ENCODE measurements at regions not wholly inside any gene's neighbourhood (a gene's known extent, or its start where the extent isn't known, plus 50 kb on each side); places are given as distances from the start of the nearest gene placed in this dataset.

GRCh38 chr10:20631229-20631628 lies 265.9 kb downstream of the NEBL start:
- H3K9me3 ChIP-seq (ENCODE audit: control insufficient read depth, insufficient read depth, low read depth, low read length): no peaks in the 10 kb centered on the region
- no peaks in the 10 kb centered on the region for H3K36me3 ChIP-seq (ENCODE audit: control insufficient read depth, insufficient read depth, low read length)
- no peak overlapping the region for H3K4me3 ChIP-seq (ENCODE audit: low read depth, low read length)
- no peak overlapping the region for H3K9ac ChIP-seq (ENCODE audit: low read length)
- peaks cover 7% of the 10 kb centered on the region for H3K4me1 ChIP-seq (ENCODE audit: control insufficient read depth, insufficient read depth, low read length)
- H3K27me3 ChIP-seq (ENCODE audit: control insufficient read depth, insufficient read depth, low read length): no peaks in the 10 kb centered on the region
- H3K27ac ChIP-seq (ENCODE audit: low read depth, low read length): no peak overlapping the region

- peaks cover 7% of the 10 kb centered on the region for H3K4me1 ChIP-seq (ENCODE audit: control insufficient read depth, insufficient read depth, low read length)
These were observed 266.9 kb downstream of the NEBL start for GRCh38 chr10:20630092-20630643.

DNA sequence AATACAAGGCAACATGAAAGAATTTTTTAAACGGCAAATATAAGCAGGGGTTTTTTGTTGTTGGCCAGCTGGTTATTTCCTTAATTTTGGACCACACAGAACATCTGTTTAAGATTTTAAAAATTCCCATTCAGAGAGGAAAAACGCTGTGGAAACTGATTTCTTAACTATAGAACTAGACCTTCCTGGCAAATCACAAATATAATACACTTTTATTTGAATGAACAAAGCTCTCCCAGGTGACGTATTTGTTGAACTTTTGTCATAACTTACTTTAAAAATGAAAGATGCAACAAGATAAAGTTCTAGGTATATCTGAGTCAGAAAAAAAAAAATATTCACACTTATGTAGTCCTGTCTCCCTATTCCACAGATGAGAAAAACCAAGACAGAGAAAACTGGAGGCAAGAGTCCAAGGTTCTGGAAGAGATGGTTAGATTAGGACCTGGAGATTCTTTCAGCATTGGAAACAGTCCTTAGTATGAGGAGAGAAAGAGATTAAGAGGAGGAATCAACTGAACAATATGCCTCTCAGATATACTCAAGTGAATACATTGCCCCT lies 269.1 kb downstream of the NEBL start:
- Histone ChIP-seq H3K4me3 (ENCODE audit: low read depth, low read length) (no peak overlapping the region), H3K4me1 (ENCODE audit: control insufficient read depth, insufficient read depth, low read length) (no peaks in the 10 kb centered on the region), H3K27ac (ENCODE audit: low read depth, low read length) (no peak overlapping the region), H3K9ac (ENCODE audit: low read length) (no peak overlapping the region), H3K9me3 (ENCODE audit: control insufficient read depth, insufficient read depth, low read depth, low read length) (no peaks in the 10 kb centered on the region), H3K27me3 (ENCODE audit: control insufficient read depth, insufficient read depth, low read length) (no peaks in the 10 kb centered on the region), H3K36me3 (ENCODE audit: control insufficient read depth, insufficient read depth, low read length) (no peaks in the 10 kb centered on the region)

More at GRCh38 chr10:20630092-20630643, 266.9 kb downstream of the NEBL start:
- Histone ChIP-seq H3K27ac (ENCODE audit: low read depth, low read length) (no peak overlapping the region), H3K36me3 (ENCODE audit: control insufficient read depth, insufficient read depth, low read length) (no peaks in the 10 kb centered on the region), H3K4me3 (ENCODE audit: low read depth, low read length) (no peak overlapping the region), H3K27me3 (ENCODE audit: control insufficient read depth, insufficient read depth, low read length) (no peaks in the 10 kb centered on the region), H3K9me3 (ENCODE audit: control insufficient read depth, insufficient read depth, low read depth, low read length) (no peaks in the 10 kb centered on the region), H3K9ac (ENCODE audit: low read length) (no peak overlapping the region)

GRCh38 chr10:20627087-20627486 lies 270.0 kb downstream of the NEBL start:
- Histone ChIP-seq H3K9ac (ENCODE audit: low read length) (no peak overlapping the region), H3K36me3 (ENCODE audit: control insufficient read depth, insufficient read depth, low read length) (no peaks in the 10 kb centered on the region), H3K27ac (ENCODE audit: low read depth, low read length) (no peak overlapping the region), H3K9me3 (ENCODE audit: control insufficient read depth, insufficient read depth, low read depth, low read length) (no peaks in the 10 kb centered on the region), H3K27me3 (ENCODE audit: control insufficient read depth, insufficient read depth, low read length) (no peaks in the 10 kb centered on the region), H3K4me1 (ENCODE audit: control insufficient read depth, insufficient read depth, low read length) (no peaks in the 10 kb centered on the region), H3K4me3 (ENCODE audit: low read depth, low read length) (no peak overlapping the region)

DNA sequence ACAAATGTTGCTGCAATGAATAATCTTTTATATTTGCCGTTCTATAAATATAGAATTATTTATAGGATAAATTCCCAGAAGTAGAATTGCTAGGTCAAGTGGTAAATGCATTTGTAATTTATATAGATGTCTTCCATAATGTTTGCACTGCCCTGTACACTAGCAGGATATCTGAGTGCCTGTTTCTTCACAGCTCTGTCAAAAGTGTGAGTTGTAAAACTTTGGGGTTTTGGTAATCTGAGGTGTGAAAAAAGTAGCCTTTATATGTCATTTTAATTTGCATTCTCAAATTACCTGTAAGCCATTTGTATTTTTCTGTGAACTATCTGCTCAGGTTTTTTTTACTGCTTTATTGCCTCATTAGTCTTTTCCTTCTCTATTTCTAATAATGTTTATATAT lies 271.2 kb downstream of the NEBL start:
- H3K27ac ChIP-seq (ENCODE audit: low read depth, low read length): no peak overlapping the region

DNA sequence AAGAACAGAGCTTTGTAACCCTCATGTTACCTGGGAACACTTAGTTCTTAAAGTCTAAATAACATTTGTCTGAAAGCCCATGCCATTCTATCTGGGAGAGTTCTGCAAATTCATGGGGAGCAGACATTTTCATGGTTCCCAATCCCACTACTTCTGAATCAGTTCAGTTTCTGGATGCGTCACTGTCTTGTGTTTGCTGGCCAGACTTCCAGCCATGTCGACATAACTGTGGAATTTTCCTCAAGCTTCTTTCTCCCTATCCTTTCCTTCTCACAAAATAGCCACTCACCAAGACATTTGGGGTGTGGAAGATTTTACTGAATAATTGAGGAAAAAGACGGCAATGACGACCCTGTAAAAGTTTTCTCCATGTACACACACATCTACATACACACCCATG lies 272.5 kb downstream of the NEBL start:
- Histone ChIP-seq H3K4me3 (ENCODE audit: low read depth, low read length) (no peak overlapping the region), H3K9ac (ENCODE audit: low read length) (no peak overlapping the region), H3K27ac (ENCODE audit: low read depth, low read length) (no peak overlapping the region), H3K36me3 (ENCODE audit: control insufficient read depth, insufficient read depth, low read length) (no peaks in the 10 kb centered on the region), H3K9me3 (ENCODE audit: control insufficient read depth, insufficient read depth, low read depth, low read length) (no peaks in the 10 kb centered on the region), H3K27me3 (ENCODE audit: control insufficient read depth, insufficient read depth, low read length) (no peaks in the 10 kb centered on the region), H3K4me1 (ENCODE audit: control insufficient read depth, insufficient read depth, low read length) (peaks cover 7% of the 10 kb centered on the region; the same call in 1 of the 2 replicates)

More for the DNA sequence above, 271.2 kb downstream of the NEBL start:
- Histone ChIP-seq H3K36me3 (ENCODE audit: control insufficient read depth, insufficient read depth, low read length) (no peaks in the 10 kb centered on the region), H3K27me3 (ENCODE audit: control insufficient read depth, insufficient read depth, low read length) (no peaks in the 10 kb centered on the region), H3K4me1 (ENCODE audit: control insufficient read depth, insufficient read depth, low read length) (no peaks in the 10 kb centered on the region), H3K9ac (ENCODE audit: low read length) (no peak overlapping the region), H3K4me3 (ENCODE audit: low read depth, low read length) (no peak overlapping the region), H3K9me3 (ENCODE audit: control insufficient read depth, insufficient read depth, low read depth, low read length) (no peaks in the 10 kb centered on the region)

DNA sequence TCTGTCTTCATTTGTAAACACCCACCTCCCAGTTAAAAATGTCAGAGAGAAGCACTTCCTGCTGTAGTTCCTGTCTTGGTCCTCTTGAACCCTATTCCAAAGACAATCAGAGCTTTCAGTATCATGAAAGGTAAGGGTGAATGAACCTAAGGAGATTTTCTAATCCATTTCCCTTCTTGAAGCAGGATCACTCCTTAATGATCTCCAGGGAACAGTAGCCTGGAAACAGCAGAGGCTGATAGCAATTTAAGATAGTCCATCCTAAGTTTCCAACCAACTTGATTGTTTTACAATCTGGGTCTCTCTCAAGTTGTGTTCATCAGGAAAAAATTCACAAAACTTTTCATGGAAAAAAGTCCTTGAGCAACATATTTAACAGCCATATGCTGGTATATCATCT lies 273.6 kb downstream of the NEBL start:
- H3K27me3 ChIP-seq (ENCODE audit: control insufficient read depth, insufficient read depth, low read length): no peaks in the 10 kb centered on the region
- no peaks in the 10 kb centered on the region for H3K9me3 ChIP-seq (ENCODE audit: control insufficient read depth, insufficient read depth, low read depth, low read length)
- no peak overlapping the region for H3K4me3 ChIP-seq (ENCODE audit: low read depth, low read length)
- H3K27ac ChIP-seq (ENCODE audit: low read depth, low read length): no peak overlapping the region
- H3K36me3 ChIP-seq (ENCODE audit: control insufficient read depth, insufficient read depth, low read length): no peaks in the 10 kb centered on the region
- H3K9ac ChIP-seq (ENCODE audit: low read length): no peak overlapping the region
- peaks cover 7% of the 10 kb centered on the region; the same call in 1 of the 2 replicates for H3K4me1 ChIP-seq (ENCODE audit: control insufficient read depth, insufficient read depth, low read length)

GRCh38 chr10:20622531-20623211 lies 274.4 kb downstream of the NEBL start:
- H3K27me3 ChIP-seq (ENCODE audit: control insufficient read depth, insufficient read depth, low read length): no peaks in the 10 kb centered on the region
- H3K4me1 ChIP-seq (ENCODE audit: control insufficient read depth, insufficient read depth, low read length): peaks cover 7% of the 10 kb centered on the region; the same call in 1 of the 2 replicates
- no peak overlapping the region for H3K27ac ChIP-seq (ENCODE audit: low read depth, low read length)
- H3K9ac ChIP-seq (ENCODE audit: low read length): no peak overlapping the region
- no peaks in the 10 kb centered on the region for H3K9me3 ChIP-seq (ENCODE audit: control insufficient read depth, insufficient read depth, low read depth, low read length)
- no peak overlapping the region for H3K4me3 ChIP-seq (ENCODE audit: low read depth, low read length)
- no peaks in the 10 kb centered on the region for H3K36me3 ChIP-seq (ENCODE audit: control insufficient read depth, insufficient read depth, low read length)

GRCh38 chr10:20620981-20621380 lies 276.1 kb downstream of the NEBL start:
- Histone ChIP-seq H3K27ac (ENCODE audit: low read depth, low read length) (no peak overlapping the region), H3K4me3 (ENCODE audit: low read depth, low read length) (no peak overlapping the region), H3K9ac (ENCODE audit: low read length) (no peak overlapping the region), H3K27me3 (ENCODE audit: control insufficient read depth, insufficient read depth, low read length) (no peaks in the 10 kb centered on the region), H3K9me3 (ENCODE audit: control insufficient read depth, insufficient read depth, low read depth, low read length) (no peaks in the 10 kb centered on the region), H3K4me1 (ENCODE audit: control insufficient read depth, insufficient read depth, low read length) (peaks cover 11% of the 10 kb centered on the region; the same call in 1 of the 2 replicates), H3K36me3 (ENCODE audit: control insufficient read depth, insufficient read depth, low read length) (no peaks in the 10 kb centered on the region)

GRCh38 chr10:20618011-20618547 lies 279.0 kb downstream of the NEBL start:
- no peak overlapping the region for H3K4me3 ChIP-seq (ENCODE audit: low read depth, low read length)
- H3K4me1 ChIP-seq (ENCODE audit: control insufficient read depth, insufficient read depth, low read length): peaks cover 27% of the 10 kb centered on the region
- no peaks in the 10 kb centered on the region; the same call in 1 of the 2 replicates for H3K9me3 ChIP-seq (ENCODE audit: control insufficient read depth, insufficient read depth, low read depth, low read length)
- no peaks in the 10 kb centered on the region for H3K27me3 ChIP-seq (ENCODE audit: control insufficient read depth, insufficient read depth, low read length)
- H3K36me3 ChIP-seq (ENCODE audit: control insufficient read depth, insufficient read depth, low read length): no peaks in the 10 kb centered on the region
- no peak overlapping the region for H3K27ac ChIP-seq (ENCODE audit: low read depth, low read length)
- no peak overlapping the region for H3K9ac ChIP-seq (ENCODE audit: low read length)
